HK-2 (cell line): ENCODE measurements at regions not wholly inside any gene's neighbourhood (a gene's known extent, or its start where the extent isn't known, plus 50 kb on each side); places are given as distances from the start of the nearest gene placed in this dataset.
"Not testable (repeated sequence)": the region's sequence is repeated elsewhere in the genome, so short reads cannot be mapped to it uniquely, and the experiment has no call there.

Experiments
- DNase-seq: peaks from one replicate; pipeline ENCODE4 v3.0.0-alpha.2; 2018; ENCODE audit not compliant: unreplicated experiment

DNA sequence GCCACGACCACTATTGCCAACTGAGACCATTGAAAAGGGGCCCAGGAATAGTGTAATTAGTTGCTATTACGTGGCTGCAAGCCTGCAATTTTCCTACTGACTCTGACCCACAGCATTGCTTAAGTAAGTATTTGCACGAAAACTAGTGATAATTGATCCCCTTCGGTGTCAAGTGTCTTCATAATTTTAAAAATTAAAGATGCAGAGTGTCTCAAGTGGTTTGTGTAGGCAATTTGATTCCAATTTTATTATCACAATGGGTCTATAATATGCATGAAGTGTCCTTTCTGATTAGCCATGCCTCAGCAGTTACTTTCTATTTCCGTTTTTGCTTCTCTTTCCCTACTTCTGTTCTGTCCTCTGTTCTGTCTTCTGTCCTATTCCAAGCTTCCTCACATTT is 259.2 kb downstream of the C3orf38 start:
- no peak for DNase-seq

DNA sequence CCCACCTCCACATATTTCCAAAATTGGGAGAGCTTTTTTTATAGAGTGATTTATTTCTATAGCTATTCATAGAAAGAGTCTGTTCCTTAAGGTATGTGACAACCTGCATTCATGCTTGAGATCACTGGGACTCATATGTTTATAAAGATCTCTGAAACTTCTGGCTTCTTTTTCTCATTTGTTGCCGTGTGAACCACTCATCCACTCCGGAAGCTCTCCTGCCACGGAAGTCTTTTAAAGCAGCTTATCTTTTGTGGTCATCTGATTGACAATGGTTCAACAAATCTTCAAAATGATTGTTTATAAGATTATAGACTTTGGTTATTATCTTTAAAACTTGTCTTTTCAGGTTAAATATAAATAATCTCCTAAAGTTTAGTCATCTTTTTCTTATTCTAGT is 260.5 kb downstream of the C3orf38 start:
- DNase-seq, result no peak

DNA sequence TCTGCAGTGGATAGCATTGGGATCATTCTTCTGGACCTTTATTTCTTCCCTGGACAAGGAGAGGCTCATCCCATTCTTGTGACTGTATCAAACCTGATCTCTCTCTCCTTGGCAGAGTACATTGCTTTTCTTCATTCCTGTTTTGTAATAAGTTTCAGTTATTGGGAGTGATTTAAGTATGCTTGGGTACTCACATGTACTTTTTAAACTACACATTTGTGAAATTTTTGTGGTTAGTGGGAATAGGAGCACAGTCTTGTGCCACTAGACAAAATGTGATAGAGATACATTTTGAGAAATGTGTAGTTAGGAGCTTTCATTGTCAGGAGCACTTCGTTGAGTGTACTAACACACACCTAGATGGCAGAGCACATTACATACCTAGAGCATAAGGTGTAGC is 262.6 kb downstream of the C3orf38 start:
- no peak for DNase-seq

DNA sequence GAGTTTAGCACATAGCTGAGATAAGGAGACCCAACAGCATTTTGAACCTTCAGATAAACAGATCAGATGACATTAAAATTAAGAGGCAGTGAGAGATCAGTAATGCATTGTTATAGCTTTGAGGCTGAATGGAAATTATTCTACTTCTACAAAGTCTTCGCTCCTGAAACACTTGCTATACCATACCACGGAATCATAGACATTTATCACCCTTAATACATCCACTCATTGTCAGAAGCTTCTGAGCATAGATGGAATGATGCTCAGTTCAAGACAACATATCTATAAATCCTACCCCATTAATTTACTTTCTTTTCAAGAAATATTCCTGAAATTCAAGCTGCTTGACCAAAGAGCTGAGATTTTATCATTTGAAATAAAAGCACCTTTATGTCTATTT is 266.7 kb downstream of the C3orf38 start:
- no peak for DNase-seq

DNA sequence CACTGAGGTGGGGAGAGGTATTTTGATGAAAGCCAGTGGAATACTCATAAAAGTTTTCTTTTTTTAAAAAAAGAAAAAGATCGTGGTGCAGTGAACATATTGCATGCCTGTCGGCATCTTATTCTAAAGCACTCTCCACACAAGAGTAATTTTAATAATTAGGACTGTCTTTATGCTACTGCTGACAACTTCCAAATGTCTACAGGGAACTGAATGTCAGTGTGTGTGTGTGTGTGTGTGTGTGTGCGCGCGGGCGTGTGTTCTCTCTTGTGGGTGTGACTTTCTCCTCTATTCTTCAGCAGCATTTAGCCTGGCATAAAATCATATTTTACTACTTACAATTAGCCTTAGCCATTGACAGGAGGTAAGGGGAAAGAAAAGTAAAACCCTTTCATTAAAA is 268.5 kb downstream of the C3orf38 start:
- no peak for DNase-seq

DNA sequence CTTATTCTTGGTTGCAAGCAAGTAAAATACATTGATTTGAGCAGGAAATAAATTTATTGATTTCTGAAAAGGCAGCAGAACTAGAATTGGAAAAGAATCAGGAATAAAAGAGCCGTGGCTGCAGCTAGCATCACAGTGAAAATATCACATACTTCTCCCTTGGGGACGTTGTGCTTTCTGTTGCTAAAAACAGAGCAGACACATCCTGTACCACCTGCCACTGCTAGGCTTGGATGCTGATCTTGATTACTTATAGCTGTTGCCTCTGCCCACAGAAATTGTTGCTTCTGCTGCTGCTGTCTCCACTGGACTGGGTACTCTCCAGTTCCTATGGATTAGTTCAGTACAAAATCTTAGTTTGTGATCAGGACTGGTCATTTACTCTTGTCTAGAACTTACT is 283.8 kb downstream of the C3orf38 start:
- no peak for DNase-seq

DNA sequence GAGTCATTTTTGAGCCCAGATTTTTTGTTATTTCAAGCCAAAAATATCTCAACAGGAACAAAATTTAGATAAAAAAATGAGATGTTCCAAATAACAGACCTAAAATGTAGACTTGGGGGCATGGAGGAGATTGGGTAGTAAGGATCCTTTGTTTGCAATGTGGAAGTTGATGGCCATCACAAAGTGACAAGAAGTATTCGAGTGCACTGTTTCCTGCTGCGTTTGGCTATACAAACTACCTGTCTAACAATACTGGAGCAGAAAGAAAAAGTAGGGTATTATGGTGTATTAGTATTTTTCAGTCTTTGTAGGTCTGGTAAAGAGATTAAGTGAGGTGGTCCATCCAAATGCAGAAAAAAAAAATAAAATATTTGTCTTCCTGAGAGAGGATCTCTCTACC is 284.2 kb downstream of the C3orf38 start:
- no peak for DNase-seq

DNA sequence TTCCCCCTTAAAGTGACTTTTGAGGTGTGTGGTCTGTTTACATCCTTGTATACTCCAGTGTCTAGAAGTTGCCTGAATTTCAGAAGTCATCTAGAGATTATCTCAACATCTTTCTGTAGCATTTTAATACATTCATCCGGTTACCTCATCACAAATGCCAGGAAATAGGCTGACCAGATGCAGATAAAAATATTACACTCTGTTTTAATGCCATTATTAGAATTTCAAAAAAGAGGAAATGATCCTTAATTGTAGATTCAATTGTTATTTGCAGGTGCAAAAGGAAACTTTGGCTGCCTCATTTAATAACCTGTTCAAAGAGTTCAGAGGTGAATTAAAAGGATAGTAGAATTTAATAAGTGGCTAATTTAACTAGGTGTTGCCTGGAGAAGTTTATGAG is 290.9 kb downstream of the C3orf38 start:
- DNase-seq, result no peak

DNA sequence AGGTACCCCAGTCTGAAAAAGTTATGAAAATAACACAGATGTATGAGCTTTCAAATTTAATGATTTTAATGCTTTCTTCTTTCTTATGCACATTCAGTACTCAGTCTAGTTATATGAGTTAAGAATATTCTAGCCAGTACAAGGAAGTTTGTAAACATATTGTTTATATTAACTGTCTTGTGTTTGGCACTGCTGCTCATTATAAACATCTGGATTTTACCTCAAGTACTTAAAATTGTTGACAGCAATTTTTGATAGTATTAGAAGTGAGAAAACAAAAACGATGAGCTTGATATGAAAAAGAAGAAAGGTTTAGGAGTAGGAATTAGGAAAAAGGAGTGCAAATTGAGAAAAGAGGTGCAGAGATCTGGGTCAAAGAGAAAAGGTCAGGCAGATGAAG is 293.3 kb downstream of the C3orf38 start:
- DNase-seq, result no peak

DNA sequence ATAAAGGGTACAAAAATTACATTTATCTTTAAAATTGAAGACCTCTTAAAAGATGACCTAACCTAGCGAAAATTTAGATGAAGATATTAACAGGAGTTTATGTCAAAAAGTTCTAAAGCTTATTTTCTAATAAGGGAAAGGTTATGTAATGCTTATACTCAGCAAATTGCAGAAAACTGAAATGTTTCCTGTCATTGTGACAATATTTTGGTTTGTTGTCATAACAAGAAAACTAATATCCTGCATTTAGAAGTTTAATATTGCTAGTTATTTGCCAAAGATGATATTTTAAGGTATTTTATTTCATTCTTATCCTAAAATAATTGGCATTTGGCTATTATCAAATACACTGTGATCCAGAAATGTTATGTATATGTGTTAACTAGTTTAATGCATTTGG is 294.5 kb downstream of the C3orf38 start:
- no peak for DNase-seq

DNA sequence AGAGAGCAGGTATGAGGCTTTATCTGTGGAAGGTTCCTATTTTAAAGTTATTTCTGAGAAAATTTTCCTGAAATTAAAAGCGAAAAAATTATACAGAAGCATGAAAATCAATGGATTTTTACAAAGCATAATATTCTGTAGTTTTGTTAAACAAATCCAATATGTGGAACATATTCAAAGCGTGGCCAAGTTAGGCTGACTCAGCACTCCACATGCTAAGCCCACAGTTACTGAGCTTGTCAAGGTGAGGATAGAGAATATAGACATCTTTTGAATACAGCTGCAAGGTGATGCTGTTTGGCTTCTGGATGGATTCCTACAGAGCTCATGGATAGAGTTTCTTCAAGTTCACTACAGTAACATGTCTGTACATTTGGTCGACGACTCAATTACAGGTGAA is 302.5 kb downstream of the C3orf38 start:
- no peak for DNase-seq

DNA sequence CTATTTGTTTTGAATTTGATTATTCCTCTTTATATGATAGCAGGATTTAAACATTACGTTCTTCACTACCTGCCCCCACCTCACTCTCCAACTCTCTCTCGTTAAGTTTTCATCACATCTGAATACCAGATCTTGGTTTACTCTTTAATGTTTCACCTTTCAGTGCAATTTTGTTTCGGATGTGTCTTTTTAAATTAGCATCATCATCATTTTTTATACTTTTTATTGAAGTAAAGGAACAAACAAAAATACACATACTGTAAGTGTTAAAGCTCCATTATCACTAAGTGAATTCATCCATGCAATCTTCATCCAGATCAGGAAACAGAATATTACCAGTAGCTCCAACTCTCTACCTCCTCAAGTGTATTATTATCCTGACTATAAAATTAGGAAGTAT is 310.6 kb downstream of the C3orf38 start:
- no peak for DNase-seq

DNA sequence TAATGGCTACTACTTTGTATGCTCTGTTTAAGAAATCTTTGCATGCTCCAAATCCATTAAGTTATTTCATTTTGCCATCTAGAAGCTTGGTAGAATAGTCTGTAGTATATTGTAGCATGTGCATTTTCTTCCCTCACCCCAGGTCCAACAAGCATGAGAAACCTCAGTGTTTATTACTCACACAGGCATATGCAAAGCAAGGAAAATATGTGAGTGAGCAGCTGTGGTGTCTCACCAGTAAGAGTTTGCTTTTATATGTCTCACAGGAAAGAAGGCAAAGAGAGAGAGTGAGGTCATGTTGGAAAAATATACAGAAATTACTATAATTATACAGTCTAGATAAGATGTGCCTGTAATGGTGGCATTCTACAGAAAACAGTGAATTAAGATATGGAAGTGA is 312.5 kb downstream of the C3orf38 start:
- DNase-seq, result no peak

DNA sequence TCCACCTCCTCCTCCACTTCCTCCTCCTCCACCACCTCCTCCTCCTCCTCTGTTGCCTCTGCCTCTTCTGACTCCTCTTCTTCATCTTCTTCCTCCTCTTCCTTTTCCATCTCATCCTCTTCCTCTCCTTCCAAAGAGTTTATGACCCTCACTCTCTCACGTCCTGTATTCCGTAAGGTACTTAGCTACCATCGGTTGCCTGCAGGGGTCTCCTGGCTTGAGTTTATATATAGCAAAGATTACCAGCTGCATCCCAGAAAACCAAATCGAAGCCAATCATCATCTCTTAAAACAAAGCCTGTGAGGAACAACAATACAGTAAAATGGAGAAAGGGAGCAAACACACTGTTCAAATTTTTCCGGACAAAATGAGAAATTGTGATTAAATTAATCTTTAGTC is 317.4 kb downstream of the C3orf38 start:
- DNase-seq, result no peak

DNA sequence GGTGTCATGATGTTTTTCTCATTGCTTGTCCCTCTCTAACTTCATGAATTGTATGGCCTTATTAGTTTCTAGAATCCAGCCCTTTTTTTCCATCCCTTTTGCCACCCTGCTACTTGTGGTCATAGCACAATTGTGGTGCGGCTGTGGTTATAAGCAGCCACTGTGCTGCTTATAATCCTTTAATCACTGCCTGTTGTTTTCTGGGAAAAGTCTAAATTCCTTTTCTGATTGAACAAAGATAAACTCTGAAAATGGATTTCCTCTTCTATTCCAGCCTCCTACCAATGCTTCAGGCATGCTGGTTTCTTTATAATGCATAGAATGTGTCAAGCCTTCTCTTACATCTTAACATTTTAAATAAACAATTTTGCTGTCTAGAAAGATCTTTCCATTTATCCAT is 319.5 kb downstream of the C3orf38 start:
- DNase-seq, result no peak

DNA sequence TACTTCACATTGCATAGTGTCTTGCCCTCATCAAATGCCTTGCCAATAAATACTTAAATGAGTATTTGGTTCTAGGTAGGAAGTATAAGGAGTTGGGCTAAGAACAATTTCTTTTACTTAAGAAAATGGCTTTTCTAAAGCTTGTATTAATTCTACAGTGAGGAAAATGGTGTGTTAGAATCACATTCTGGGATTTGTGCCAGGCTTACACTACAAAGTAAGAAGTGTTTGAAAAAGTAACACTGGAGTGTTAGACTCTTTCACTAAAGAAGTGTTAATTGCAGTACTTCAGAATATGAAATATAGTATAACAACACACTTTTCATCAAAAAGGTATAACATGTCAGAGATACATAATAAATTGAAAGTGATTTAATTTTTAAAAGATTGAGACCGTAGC is 328.7 kb downstream of the C3orf38 start:
- DNase-seq, result no peak

DNA sequence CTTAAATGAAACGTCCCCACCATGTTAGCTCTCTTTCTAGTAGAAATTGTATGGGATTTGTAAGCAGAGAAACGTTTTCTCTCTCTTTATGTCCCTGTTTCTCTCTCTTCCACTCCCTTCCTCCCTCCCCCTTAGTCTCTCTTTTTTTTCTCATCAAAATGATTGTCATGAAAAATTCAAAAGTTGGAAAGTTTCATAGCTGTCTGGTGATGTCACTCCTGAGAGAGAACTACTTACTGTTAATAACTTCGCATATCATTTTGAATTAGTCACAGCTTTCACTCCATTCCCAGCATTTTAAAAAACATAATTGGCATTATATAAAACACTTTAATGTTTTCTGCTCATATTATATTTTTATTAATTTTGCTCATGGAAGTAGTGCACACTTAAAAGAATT is 331.1 kb downstream of the C3orf38 start:
- DNase-seq, result no peak

DNA sequence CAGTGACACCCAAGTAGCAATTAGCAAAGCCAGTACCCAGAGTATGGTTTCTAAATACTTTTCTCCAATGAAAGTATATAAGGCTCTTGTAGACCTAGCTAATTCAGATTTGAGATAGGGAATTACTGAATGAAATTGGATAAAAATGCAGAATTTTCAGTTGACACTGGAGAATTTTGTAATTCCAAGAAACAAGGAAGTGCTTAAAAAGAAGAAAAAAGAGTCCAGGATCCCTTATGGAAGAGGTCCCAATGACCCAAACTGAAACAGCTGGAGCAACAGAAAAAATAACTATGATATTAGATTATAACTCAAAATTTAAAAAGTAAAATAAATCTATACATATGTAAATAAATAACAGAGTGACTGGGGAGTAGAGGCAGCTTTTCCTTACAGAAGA is 335.2 kb downstream of the C3orf38 start:
- no peak for DNase-seq

DNA sequence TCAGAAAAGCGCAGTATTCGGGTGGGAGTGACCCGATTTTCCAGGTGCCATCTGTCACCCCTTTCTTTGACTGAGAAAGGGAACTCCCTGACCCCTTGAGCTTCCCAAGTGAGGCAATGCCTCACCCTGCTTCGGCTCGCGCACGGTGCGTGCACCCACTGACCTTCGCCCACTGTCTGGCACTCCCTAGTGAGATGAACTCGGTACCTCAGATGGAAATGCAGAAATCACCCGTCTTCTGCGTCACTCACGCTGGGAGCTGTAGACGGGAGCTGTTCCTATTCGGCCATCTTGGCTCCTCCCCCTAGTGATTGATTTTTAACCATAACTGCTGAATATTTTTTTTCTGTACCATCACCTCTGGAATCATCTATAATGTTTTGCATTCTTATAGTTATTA is 359.1 kb downstream of the C3orf38 start:
- not testable (repeated sequence) for DNase-seq

DNA sequence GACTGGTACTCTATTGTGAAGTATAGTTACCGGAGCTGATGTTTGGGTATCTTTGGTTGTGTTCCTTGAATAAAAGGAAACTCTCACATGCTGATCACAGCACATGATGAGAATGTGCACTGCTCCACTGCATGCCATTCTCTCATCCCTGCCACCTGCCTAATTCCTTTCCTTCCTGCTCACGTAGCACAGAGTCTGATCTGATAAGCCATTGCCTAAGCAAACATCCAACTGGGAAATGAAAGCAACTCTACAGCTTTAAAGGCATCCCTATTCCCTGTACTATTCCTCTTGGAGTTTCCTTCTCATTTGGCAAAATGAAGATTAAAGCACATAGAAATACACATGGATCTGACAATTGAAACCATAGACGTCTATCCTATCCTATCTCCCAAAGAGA is 359.8 kb downstream of the C3orf38 start:
- no peak for DNase-seq

DNA sequence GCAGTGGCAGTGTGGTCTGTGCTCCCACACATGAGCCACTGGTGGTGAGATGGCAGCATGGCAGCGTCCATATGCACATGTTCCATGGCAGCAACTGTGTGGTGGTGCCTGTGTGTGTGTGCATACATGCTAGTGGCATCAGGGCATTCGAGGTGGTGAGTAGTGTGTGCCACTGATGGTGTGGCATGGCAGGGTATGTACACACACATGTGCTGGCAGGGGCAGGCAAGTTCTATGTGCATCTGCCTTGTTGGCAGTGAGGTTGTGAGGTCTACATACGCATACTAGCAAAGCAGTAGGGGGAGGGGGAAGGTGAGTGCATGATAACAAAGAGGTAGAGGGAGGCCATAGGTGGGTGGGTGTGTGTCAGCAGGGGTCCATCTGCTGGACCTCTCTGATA is 378.7 kb downstream of the C3orf38 start:
- DNase-seq, result no peak

DNA sequence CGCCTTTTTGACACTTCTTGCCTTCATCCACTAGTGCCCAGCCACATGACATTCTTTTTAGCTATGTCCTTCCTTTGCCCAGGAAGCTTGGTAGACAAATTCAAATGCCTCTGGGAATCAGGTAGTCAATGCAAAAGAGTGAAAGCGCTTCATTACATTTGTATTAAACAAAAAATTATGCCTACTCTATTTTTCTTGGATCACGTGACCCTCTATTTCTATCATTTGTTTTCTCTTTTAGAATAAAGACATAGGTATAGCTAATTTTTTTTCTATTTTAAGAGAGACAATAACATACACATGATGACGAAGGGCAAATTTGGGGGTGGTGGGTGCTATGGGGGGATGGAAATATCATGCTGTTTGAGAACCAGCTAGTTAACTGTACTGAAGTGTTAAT is 384.8 kb downstream of the C3orf38 start:
- DNase-seq, result no peak

DNA sequence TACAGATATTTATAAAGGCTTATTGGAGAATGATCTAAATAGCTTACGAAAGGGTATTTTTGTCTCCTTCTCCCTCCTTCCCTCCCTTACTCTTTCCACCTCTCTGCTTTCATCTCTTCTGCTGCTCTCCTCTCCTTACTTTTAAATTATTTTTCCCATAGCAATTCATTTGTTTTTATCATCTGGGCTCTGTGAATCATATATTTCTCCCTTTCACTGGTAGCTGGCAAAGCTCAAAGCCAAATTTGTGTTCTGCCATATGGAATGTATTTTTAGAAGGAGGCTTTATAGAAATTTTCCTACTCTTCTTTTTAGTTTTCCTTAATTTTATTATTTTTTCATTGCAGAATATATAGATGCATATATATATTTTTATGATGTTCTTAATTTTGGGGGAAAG is 385.8 kb downstream of the C3orf38 start:
- no peak for DNase-seq

DNA sequence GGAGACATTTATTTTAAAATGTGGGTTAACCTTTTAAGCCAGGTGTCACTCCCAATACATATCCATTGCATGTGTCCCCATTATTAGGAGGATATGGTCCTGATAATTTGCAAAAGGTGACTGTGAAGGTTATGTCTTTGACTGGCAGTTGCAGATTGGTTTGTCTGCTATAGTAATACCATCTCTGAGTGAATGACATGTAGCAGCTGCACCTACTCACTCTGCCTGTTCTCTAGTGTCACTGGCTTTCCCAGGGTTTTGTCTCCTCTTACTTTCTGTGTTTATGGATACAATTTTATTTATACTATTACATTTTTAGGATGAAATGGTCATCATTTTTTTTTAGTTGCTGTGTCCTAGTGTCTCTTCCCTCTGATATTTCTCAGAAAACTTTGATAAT is 393.2 kb downstream of the C3orf38 start:
- DNase-seq, result no peak

DNA sequence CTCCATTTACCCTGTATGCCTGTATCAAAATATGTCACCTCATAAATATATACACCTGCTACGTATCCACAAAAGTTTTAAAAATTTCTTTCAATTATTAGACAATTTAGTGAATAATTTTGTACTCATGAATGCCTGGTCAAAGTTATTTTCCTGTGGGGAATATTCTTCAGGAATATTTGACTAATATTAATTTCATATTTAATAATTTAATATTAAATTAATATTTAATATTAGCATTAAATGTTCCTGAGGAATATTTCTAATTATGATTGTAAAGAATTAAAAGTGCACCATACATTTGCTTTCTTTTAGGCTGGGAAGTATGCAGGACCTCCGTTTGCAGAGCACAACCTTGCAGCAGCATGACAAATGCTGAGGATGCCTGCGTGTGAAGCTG is 422.7 kb downstream of the C3orf38 start:
- no peak for DNase-seq
